Gastroesophageal sphincter (tissue), 4 donors: ENCODE measurements at regions not wholly inside any gene's neighbourhood (a gene's known extent, or its start where the extent isn't known, plus 50 kb on each side); places are given as distances from the start of the nearest gene placed in this dataset.

Source experiments
- ATAC-seq: fragments of 150-250 bp; one replicate; pipeline ENCODE4 v1.9.1; 2016; ENCODE audit warnings: mild to moderate bottlenecking, moderate library complexity
- H3K27ac ChIP-seq, 4 donors: fragments of 200-600 bp; sonication (generic) in 3 of 4; 1 replicate in 3 of 4; 2 replicates in 1 of 4; pipeline ENCODE4 v1.5.1; 2016 to 2019
- H3K27me3 ChIP-seq: fragments of 200-600 bp; sonication (generic); one replicate; pipeline ENCODE4 v1.5.1; 2019
- H3K36me3 ChIP-seq, 2 donors: fragments of 200-600 bp; sonication (generic); one replicate each; pipeline ENCODE4 v1.5.1; 2019; ENCODE audit warnings: control low read depth in 1 of 2
- H3K4me1 ChIP-seq, 3 donors: fragments of 200-600 bp; sonication (generic); 1 replicate in 2 of 3; 2 replicates in 1 of 3; pipeline ENCODE4 v1.5.1; 2016 to 2019; ENCODE audit warnings: control low read depth in 2 of 3
- H3K4me3 ChIP-seq, 2 donors: fragments of 200-600 bp; sonication (generic); one replicate each; pipeline ENCODE4 v1.5.1; 2019; ENCODE audit warnings: mild to moderate bottlenecking in 1 of 2, moderate library complexity in 1 of 2
- H3K9me3 ChIP-seq, 3 donors: fragments of 200-600 bp; sonication (generic); one replicate each; pipeline ENCODE4 v1.5.1; 2017 to 2019; ENCODE audit warnings: control low read depth in 2 of 3
- CTCF ChIP-seq, 4 experiments: fragments of 200-600 bp in 2 of 4; fragments of 450-650 bp in 2 of 4; sonication (generic) in 1 of 4; IDR thresholded peaks; one replicate each; pipeline ENCODE4 v1.5.1; 2017 to 2019; ENCODE audit warnings: antibody characterized with exemption in 4 of 4, mild to moderate bottlenecking in 2 of 4, moderate library complexity in 2 of 4
- EP300 ChIP-seq: sonication (generic); formaldehyde crosslinking; IDR thresholded peaks from one replicate; pipeline ENCODE4 v1.6.1; 2017; ENCODE audit warnings: antibody characterized with exemption, mild to moderate bottlenecking
- POLR2A ChIP-seq, 2 donors: fragments of 450-650 bp; IDR thresholded peaks; one replicate each; pipeline ENCODE4 v1.6.1; 2017; ENCODE audit warnings: antibody characterized with exemption in 2 of 2, mild to moderate bottlenecking in 2 of 2, moderate library complexity in 1 of 2
- POLR2AphosphoS5 ChIP-seq: sonication (generic); formaldehyde crosslinking; IDR thresholded peaks from one replicate; pipeline ENCODE4 v1.6.1; 2017; ENCODE audit warnings: antibody characterized with exemption
- WGBS, 2 donors: methylation state at CpG; one replicate each; pipeline ENCODE4 v1.1.5; 2018; ENCODE audit warnings: low coverage in 1 of 2; 5-methylcytosine and 5-hydroxymethylcytosine counted together

GRCh38 chr6:15036690-15037245 is 209.1 kb upstream of the JARID2 start:
- ATAC-seq = no peak
- 70 to 75% methylated on average over 4 of the region's 10 CpGs for WGBS, 2 donors
- Histone ChIP-seq H3K9me3 (no peaks in the 10 kb centered on the region), H3K27ac (no peak overlapping the region), H3K4me1 (no peaks in the 10 kb centered on the region), H3K4me3 (no peak overlapping the region), H3K27me3 (no peaks in the 10 kb centered on the region), H3K36me3 (no peaks in the 10 kb centered on the region)
- TF ChIP-seq CTCF (IDR thresholded peaks at IDR 0.05) (no peak), POLR2AphosphoS5 (no peak), POLR2A (IDR thresholded peaks at IDR 0.05) (no peak)

GRCh38 chr6:15037253-15037652 is 208.6 kb upstream of the JARID2 start:
- no peaks in the 10 kb centered on the region for H3K4me1 ChIP-seq
- no peak for ATAC-seq
- no peaks in the 10 kb centered on the region for H3K9me3 ChIP-seq
- TF ChIP-seq POLR2AphosphoS5 (no peak), POLR2A (IDR thresholded peaks at IDR 0.05) (no peak), EP300 (no peak), CTCF (IDR thresholded peaks at IDR 0.05) (no peak)
- WGBS, 2 donors = 91 to 100% methylated on average over 3 to 4 of the region's 5 CpGs
- H3K27me3 ChIP-seq = no peaks in the 10 kb centered on the region
- H3K36me3 ChIP-seq = no peaks in the 10 kb centered on the region
- H3K27ac ChIP-seq = no peak overlapping the region
- H3K4me3 ChIP-seq = no peak overlapping the region

- TF ChIP-seq EP300 (no peak), CTCF (IDR thresholded peaks at IDR 0.05) (no peak), POLR2A (IDR thresholded peaks at IDR 0.05) (no peak), POLR2AphosphoS5 (no peak)
- Histone ChIP-seq H3K27ac (no peak overlapping the region), H3K4me1 (no peaks in the 10 kb centered on the region), H3K4me3 (no peak overlapping the region), H3K27me3 (no peaks in the 10 kb centered on the region), H3K36me3 (no peaks in the 10 kb centered on the region), H3K9me3 (no peaks in the 10 kb centered on the region)
- ATAC-seq = no peak
- WGBS, 2 donors = 93 to 94% methylated on average over 4 to 10 of the region's 11 CpGs
Measured at GRCh38 chr6:15038013-15038791, 207.7 kb upstream of the JARID2 start.

- 100% methylated on average over 2 of the region's 3 CpGs; no CpG with 5 or more reads in 1 of the 2 donors for WGBS, 2 donors
- Histone ChIP-seq H3K36me3 (no peaks in the 10 kb centered on the region), H3K27ac (no peak overlapping the region), H3K9me3 (no peaks in the 10 kb centered on the region), H3K4me3 (no peak overlapping the region), H3K27me3 (no peaks in the 10 kb centered on the region), H3K4me1 (no peaks in the 10 kb centered on the region)
- ATAC-seq = no peak
- no peak for TF ChIP-seq EP300
- no peak for TF ChIP-seq CTCF (IDR thresholded peaks at IDR 0.05)
- no peak for TF ChIP-seq POLR2A (IDR thresholded peaks at IDR 0.05)
- TF ChIP-seq POLR2AphosphoS5 = no peak
Measured at GRCh38 chr6:15039136-15039535, 206.7 kb upstream of the JARID2 start.

- no peak overlapping the region for H3K27ac ChIP-seq
- no peaks in the 10 kb centered on the region for H3K9me3 ChIP-seq
- no peaks in the 10 kb centered on the region for H3K36me3 ChIP-seq
- 92 to 100% methylated on average over 4 of the region's 4 CpGs for WGBS, 2 donors
- no peak for ATAC-seq
- H3K27me3 ChIP-seq = no peaks in the 10 kb centered on the region
- no peak overlapping the region for H3K4me3 ChIP-seq
- no peaks in the 10 kb centered on the region for H3K4me1 ChIP-seq
- TF ChIP-seq POLR2AphosphoS5 (no peak), CTCF (IDR thresholded peaks at IDR 0.05) (no peak), EP300 (no peak), POLR2A (IDR thresholded peaks at IDR 0.05) (no peak)
Measured at GRCh38 chr6:15042938-15043337, 202.9 kb upstream of the JARID2 start.
